HG03571 (cell line): ENCODE measurements at regions not wholly inside any gene's neighbourhood (a gene's known extent, or its start where the extent isn't known, plus 50 kb on each side); places are given as distances from the start of the nearest gene placed in this dataset.

Experiments
- ATAC-seq: cut with Tn5 transposase; IDR thresholded peaks from one replicate; pipeline ENCODE4 v1.9.1; 2021; ENCODE audit not compliant: unreplicated experiment

GRCh38 chr1:98005326-98006010 is 84.6 kb upstream of the DPYD start:
- ATAC-seq: no peak

DNA sequence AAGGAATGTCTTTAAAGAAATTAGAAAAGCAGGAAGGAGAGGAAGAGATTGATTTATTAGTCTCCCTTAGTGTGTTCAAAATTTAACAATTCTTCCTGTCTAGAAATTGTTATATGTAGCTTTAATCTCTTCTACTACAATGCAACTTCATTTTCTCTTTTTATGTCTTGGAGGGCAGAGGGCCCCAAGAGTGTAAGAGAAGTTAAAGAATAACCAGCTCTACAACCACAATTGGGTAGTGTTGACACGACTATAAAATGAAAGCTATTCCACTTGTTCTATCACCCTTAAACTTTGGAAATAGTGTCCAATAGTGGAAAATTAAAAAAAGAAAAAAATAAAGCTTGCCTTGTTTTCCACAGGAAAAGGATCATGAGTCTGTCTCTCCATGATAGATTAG is 82.6 kb upstream of the DPYD start:
- ATAC-seq: no peak

- no peak for ATAC-seq
These were observed 81.5 kb upstream of the DPYD start for GRCh38 chr1:98002288-98002687.

DNA sequence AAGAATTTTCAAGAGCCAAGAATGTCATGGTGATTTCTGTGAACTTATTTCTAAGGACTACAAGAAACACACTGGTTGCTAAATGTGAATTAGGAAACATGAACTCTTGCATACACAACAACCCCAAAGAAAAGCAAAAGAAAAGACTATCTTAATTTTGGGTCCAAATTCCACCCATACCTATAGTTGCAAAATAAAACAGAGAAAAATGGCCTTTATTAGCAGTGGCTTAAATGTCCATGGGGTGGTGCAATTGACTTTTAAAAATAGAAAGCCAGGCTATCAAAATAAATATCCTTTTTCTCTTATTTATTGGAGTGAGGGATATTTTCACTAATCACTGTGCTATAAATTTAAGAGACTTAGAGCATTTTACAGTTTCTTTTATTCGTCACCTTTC is 80.9 kb upstream of the DPYD start:
- ATAC-seq: no peak

- no peak for ATAC-seq
These were observed 78.5 kb upstream of the DPYD start for GRCh38 chr1:97999320-97999719.

- no peak for ATAC-seq
These were observed 76.0 kb upstream of the DPYD start for GRCh38 chr1:97996880-97997279.

GRCh38 chr1:97989094-97989680 is 68.4 kb upstream of the DPYD start:
- ATAC-seq: no peak

DNA sequence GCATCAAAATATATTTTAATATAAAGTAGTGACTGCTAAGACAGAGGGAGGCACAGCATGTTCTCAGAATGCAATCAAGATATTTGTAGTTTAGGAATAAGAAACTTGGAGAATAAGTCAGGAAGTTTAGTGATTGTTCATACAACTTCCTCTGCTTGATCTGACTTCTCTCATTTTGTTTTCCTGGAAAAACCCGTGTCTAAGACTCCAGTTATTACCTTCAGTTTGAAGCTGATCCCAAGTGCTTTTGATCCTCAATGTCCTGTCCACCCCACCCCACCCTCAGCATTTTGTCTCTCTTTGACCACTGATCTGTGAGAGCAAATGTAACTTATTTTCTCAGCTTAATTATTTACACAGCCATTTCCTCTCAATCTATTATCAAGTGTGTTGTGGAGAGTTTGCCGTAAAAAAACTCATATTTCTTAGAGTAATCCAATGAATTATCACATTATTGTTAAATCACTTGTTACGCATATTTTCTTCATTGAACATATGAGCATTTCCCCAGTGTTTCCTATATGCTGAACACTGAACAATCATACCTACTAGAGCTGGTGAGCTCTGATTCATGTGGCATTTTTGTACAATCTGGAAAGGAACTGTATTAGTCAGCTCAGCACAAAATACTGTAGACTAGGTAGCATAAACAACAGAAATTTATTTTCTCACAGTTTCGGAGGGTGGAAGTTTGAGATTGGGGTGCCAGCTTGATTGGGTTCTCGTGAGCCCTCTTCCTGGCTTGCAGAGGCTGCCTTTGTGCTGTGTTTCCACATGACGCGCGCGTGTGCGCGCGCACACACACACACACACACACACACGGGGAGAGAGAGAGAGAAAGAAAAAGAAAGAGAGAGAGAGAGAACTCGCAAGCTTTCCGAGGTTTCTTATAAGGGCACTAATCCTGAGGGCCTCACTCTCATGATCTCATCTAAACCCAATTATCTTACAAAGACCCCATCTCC is 65.5 kb upstream of the DPYD start:
- ATAC-seq: no peak

- ATAC-seq: no peak
These were observed 62.3 kb upstream of the DPYD start for GRCh38 chr1:97983126-97983525.

DNA sequence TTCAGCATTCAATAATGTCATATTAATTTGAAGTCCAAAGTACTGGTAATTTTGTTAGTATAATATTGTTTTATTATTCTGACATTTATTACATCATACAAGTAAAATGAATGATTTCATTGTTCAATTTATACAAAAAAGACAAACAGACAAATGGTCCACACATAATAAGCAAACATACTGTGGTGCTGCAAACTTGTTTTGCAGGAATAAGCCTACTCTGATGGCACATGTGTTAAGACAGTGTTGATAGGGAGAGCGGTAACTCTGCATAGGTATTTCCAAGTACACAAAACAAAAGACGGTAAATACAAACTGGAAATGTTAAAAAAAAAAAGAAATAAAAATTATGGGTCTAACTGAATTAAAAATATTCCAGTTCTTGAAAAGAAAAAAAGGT is 59.7 kb upstream of the DPYD start:
- ATAC-seq: no peak

- no peak for ATAC-seq
These were observed 56.0 kb upstream of the DPYD start for GRCh38 chr1:97976801-97977200.
